H9 (cell line): ENCODE measurements at regions not wholly inside any gene's neighbourhood (a gene's known extent, or its start where the extent isn't known, plus 50 kb on each side); places are given as distances from the start of the nearest gene placed in this dataset.
A peak's percentile ranks its signal among the peaks of the same experiment; 100 is the strongest.

Experiments used
- DNase-seq: peaks from one replicate; pipeline ENCODE4 v3.0.0-alpha.2; 2017
- H2AFZ ChIP-seq: one replicate; pipeline ENCODE4 v1.6.1; 2013; ENCODE audit warnings: mild to moderate bottlenecking, low read length, control low read depth, moderate library complexity
- H2AK5ac ChIP-seq: 2 replicates; pipeline ENCODE4 v1.6.1; 2013; ENCODE audit warnings: low read length, control low read depth, mixed read lengths; ENCODE audit not compliant: insufficient read length
- H2BK120ac ChIP-seq: one replicate; pipeline ENCODE4 v1.6.1; 2013; ENCODE audit warnings: low read depth, mild to moderate bottlenecking, low read length, control low read depth, inconsistent platforms; ENCODE audit not compliant: poor library complexity, severe bottlenecking
- H2BK12ac ChIP-seq: 2 replicates; pipeline ENCODE4 v1.6.1; 2013; ENCODE audit warnings: low read length, control low read depth, mixed read lengths, low read depth; ENCODE audit not compliant: insufficient read length
- H2BK15ac ChIP-seq: 2 replicates; pipeline ENCODE4 v1.6.1; 2013; ENCODE audit warnings: low read depth, low read length, control low read depth
- H2BK20ac ChIP-seq: one replicate; pipeline ENCODE4 v1.6.1; 2013; ENCODE audit warnings: low read depth, mild to moderate bottlenecking, low read length, control low read depth, inconsistent platforms; ENCODE audit not compliant: poor library complexity, severe bottlenecking
- H2BK5ac ChIP-seq: 2 replicates; pipeline ENCODE4 v1.6.1; 2013; ENCODE audit warnings: low read length, control low read depth, mixed read lengths; ENCODE audit not compliant: insufficient read length
- H3K14ac ChIP-seq: 2 replicates; pipeline ENCODE4 v1.6.1; 2013; ENCODE audit warnings: low read length, control low read depth; ENCODE audit not compliant: insufficient read depth
- H3K18ac ChIP-seq: 2 replicates; pipeline ENCODE4 v1.6.1; 2013; ENCODE audit warnings: low read depth, mild to moderate bottlenecking, mixed read lengths, low read length, control low read depth; ENCODE audit not compliant: insufficient read length
- H3K23ac ChIP-seq: 2 replicates; pipeline ENCODE4 v1.6.1; 2013; ENCODE audit warnings: low read length, control low read depth, mixed read lengths, low read depth; ENCODE audit not compliant: insufficient read length
- H3K23me2 ChIP-seq: 2 replicates; pipeline ENCODE4 v1.6.1; 2013; ENCODE audit warnings: low read depth, mild to moderate bottlenecking, mixed read lengths, low read length, control low read depth; ENCODE audit not compliant: insufficient read length, poor library complexity, severe bottlenecking
- H3K27ac ChIP-seq: 2 replicates; pipeline ENCODE4 v1.5.1; 2013; ENCODE audit warnings: low read length, control low read depth, mixed read lengths, low read depth; ENCODE audit not compliant: insufficient read length
- H3K27me3 ChIP-seq: 2 replicates; pipeline ENCODE4 v1.6.1; 2013; ENCODE audit warnings: low read length, control low read depth, inconsistent platforms; ENCODE audit not compliant: insufficient read depth
- H3K4ac ChIP-seq: 2 replicates; pipeline ENCODE4 v1.6.1; 2013; ENCODE audit warnings: low read depth, mild to moderate bottlenecking, control low read depth, inconsistent platforms, low read length, moderate library complexity
- H3K4me1 ChIP-seq: 2 replicates; pipeline ENCODE4 v1.6.1; 2013; ENCODE audit warnings: low read length, control low read depth, inconsistent platforms; ENCODE audit not compliant: insufficient read depth
- H3K4me2 ChIP-seq: 2 replicates; pipeline ENCODE4 v1.6.1; 2013; ENCODE audit warnings: low read length, control low read depth, mixed read lengths; ENCODE audit not compliant: insufficient read length, insufficient read depth
- H3K56ac ChIP-seq: 2 replicates; pipeline ENCODE4 v1.6.1; 2013; ENCODE audit warnings: low read depth, mild to moderate bottlenecking, mixed read lengths, low read length, control low read depth; ENCODE audit not compliant: insufficient read length
- H3K79me1 ChIP-seq: 2 replicates; pipeline ENCODE4 v1.6.1; 2013; ENCODE audit warnings: low read depth, mild to moderate bottlenecking, moderate library complexity, low read length, control low read depth, inconsistent platforms; ENCODE audit not compliant: insufficient read depth, poor library complexity, severe bottlenecking
- H3K79me2 ChIP-seq: 2 replicates; pipeline ENCODE4 v1.6.1; 2013; ENCODE audit warnings: low read length, control low read depth, inconsistent platforms; ENCODE audit not compliant: insufficient read depth
- H3K9ac ChIP-seq: 2 replicates; pipeline ENCODE4 v1.6.1; 2013; ENCODE audit warnings: low read length, control low read depth, mixed read lengths; ENCODE audit not compliant: insufficient read length; ENCODE audit errors: extremely low read depth
- H3K9me3 ChIP-seq: one replicate; pipeline ENCODE4 v1.6.1; 2013; ENCODE audit warnings: low read depth, low read length, inconsistent platforms; ENCODE audit not compliant: control insufficient read depth
- H3T11ph ChIP-seq: one replicate; pipeline ENCODE4 v1.6.1; 2013; ENCODE audit warnings: mild to moderate bottlenecking, low read length, control low read depth, inconsistent platforms
- H4K20me1 ChIP-seq: one replicate; pipeline ENCODE4 v1.6.1; 2013; ENCODE audit not compliant: control insufficient read depth, insufficient read length, insufficient read depth
- H4K5ac ChIP-seq: 2 replicates; pipeline ENCODE4 v1.6.1; 2013; ENCODE audit warnings: low read depth, mild to moderate bottlenecking, mixed read lengths, low read length, control low read depth; ENCODE audit not compliant: insufficient read length
- H4K8ac ChIP-seq: replicated peaks from 2 replicates; pipeline ENCODE4 v1.6.1; 2013; ENCODE audit warnings: low read length, control low read depth, mixed read lengths, low read depth; ENCODE audit not compliant: insufficient read length
- H4K91ac ChIP-seq: 2 replicates; pipeline ENCODE4 v1.6.1; 2013; ENCODE audit warnings: low read depth, mild to moderate bottlenecking, moderate library complexity, mixed read lengths, low read length, control low read depth; ENCODE audit not compliant: insufficient read length
- H3K27ac Mint-ChIP-seq, 3 experiments: 2 replicates in 2 of 3; 3 replicates in 1 of 3; pipeline ENCODE4 v1.8.0; 2020 to 2021; ENCODE audit warnings: mixed read lengths in 3 of 3, mild to moderate bottlenecking in 1 of 3, moderate library complexity in 1 of 3
- H3K27me3 Mint-ChIP-seq: 2 replicates; pipeline ENCODE4 v1.8.0; 2021; ENCODE audit warnings: low read depth, mild to moderate bottlenecking, moderate library complexity, mixed read lengths
- H3K36me3 Mint-ChIP-seq, 3 experiments: 2 replicates in 2 of 3; 3 replicates in 1 of 3; pipeline ENCODE4 v1.8.0; 2020 to 2021; ENCODE audit warnings: low read depth in 3 of 3, mixed read lengths in 3 of 3; ENCODE audit not compliant: insufficient read depth in 1 of 3
- H3K4me1 Mint-ChIP-seq, 2 experiments: 2 replicates each; pipeline ENCODE4 v1.8.0; 2020; ENCODE audit warnings: mixed read lengths in 2 of 2
- H3K4me3 Mint-ChIP-seq, 2 experiments: 2 replicates in 1 of 2; 3 replicates in 1 of 2; pipeline ENCODE4 v1.8.0; 2020 to 2021; ENCODE audit warnings: mild to moderate bottlenecking in 2 of 2, mixed read lengths in 2 of 2, moderate library complexity in 1 of 2
- H3K9me3 Mint-ChIP-seq, 2 experiments: 2 replicates in 1 of 2; 3 replicates in 1 of 2; pipeline ENCODE4 v1.8.0; 2020; ENCODE audit warnings: mild to moderate bottlenecking in 2 of 2, mixed read lengths in 2 of 2, moderate library complexity in 1 of 2
- CTCF ChIP-seq: fragments of 200-600 bp; sonication (generic); conservative IDR thresholded peaks from 3 replicates; pipeline ENCODE4 v1.8.0; 2021; ENCODE audit warnings: antibody characterized with exemption, mild to moderate bottlenecking
- WGBS: extraction: QIAGEN DNeasy Blood & Tissue Kit; methylation state at CpG from one replicate; pipeline ENCODE4 v1.1.7; 2013; ENCODE audit warnings: missing lambda C conversion rate, low lambda C conversion rate, mixed read lengths; ENCODE audit not compliant: insufficient read length; ENCODE audit errors: extremely low coverage; 5-methylcytosine and 5-hydroxymethylcytosine counted together

GRCh38 chr3:34258271-34258998 lies 460.0 kb downstream of the PDCD6IP start:
- H2BK12ac ChIP-seq: no peak overlapping the region
- H3K9ac ChIP-seq: no peak overlapping the region
- H3K56ac ChIP-seq: no peak overlapping the region
- peak; percentile 39 for DNase-seq
- H3K18ac ChIP-seq: no peak overlapping the region
- peaks cover 56 to 69% of the 10 kb centered on the region in 2 experiments for H3K4me1 Mint-ChIP-seq
- H3T11ph ChIP-seq: no peak overlapping the region
- no CpG with 5 or more reads among the region's 2 CpGs for WGBS
- H2BK120ac ChIP-seq: no peak overlapping the region
- H3K4ac ChIP-seq: no peak overlapping the region
- no peak for TF ChIP-seq CTCF
- H2AK5ac ChIP-seq: no peak overlapping the region
- H3K4me1 ChIP-seq: peaks cover 12% of the 10 kb centered on the region; the same call in 1 of the 2 replicates
- no peaks in the 10 kb centered on the region for H3K79me2 ChIP-seq
- no peak overlapping the region for H4K91ac ChIP-seq
- no peaks in the 10 kb centered on the region for H3K23me2 ChIP-seq
- H3K4me2 ChIP-seq: no peak overlapping the region
- peaks cover 27% of the 10 kb centered on the region for H3K27me3 Mint-ChIP-seq
- no peak overlapping the region for H3K27ac ChIP-seq
- no peak overlapping the region for H2BK20ac ChIP-seq
- H3K27ac Mint-ChIP-seq: peak overlapping the region in 2 of 3 experiments; percentile 15 to 65; a peak in 2 of 7 replicates
- H3K79me1 ChIP-seq: no peaks in the 10 kb centered on the region
- no peak overlapping the region for H2BK5ac ChIP-seq
- no peaks in the 10 kb centered on the region; a peak in 1 of 7 replicates for H3K36me3 Mint-ChIP-seq
- no peaks in the 10 kb centered on the region for H3K9me3 ChIP-seq
- H3K27me3 ChIP-seq: no peaks in the 10 kb centered on the region; the same call in 1 of the 2 replicates
- no peaks in the 10 kb centered on the region for H3K9me3 Mint-ChIP-seq
- no peak overlapping the region for H3K23ac ChIP-seq
- H3K4me3 Mint-ChIP-seq: no peak overlapping the region
- no peak overlapping the region for H4K5ac ChIP-seq
- H4K20me1 ChIP-seq: no peaks in the 10 kb centered on the region
- H3K14ac ChIP-seq: no peak overlapping the region
- H2AFZ ChIP-seq: no peak overlapping the region
- no peak overlapping the region for H2BK15ac ChIP-seq
- no peak overlapping the region for H4K8ac ChIP-seq
